ENCODE measurements at regions not wholly inside any gene's neighbourhood (a gene's known extent, or its start where the extent isn't known, plus 50 kb on each side); places are given as distances from the start of the nearest gene placed in this dataset.
A peak's percentile ranks its signal among the peaks of the same experiment; 100 is the strongest.

DNA sequence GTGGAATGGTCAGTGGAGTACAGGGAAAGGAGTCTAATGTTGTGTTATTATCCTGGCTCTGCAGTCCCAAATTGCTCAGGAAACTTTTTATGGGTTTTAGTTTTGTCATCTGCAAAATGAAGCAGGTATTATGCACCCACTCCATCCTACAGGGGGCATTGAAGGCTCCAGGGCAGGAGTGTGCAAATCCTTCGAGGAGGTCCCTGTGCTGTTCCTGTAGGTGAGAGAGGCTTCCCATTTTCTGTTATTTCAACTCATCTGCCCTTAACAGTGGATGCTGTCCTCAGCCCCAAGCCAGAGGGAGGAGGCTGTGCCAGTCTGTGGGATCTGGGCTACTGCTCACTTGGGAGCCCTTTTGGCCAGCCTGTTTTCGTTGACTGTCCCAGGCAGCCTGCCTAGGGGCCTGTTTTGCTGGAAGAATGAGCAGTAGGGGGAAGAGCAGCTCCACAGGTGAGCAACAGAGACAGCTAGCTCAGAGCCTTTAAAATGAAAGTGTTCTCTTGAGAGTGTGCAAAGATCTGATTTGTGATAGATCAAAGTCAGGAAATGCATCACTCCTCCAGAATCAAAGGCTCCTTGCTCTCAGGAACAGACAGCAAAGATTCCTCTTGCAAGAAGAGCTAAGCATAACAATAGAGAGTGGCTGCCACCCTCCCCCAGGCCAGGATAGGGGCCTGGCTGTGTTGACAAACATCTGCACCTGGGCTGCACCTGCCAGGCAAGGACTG, 317.6 kb upstream of the PROX1 start:
- TF ChIP-seq CTCF (IDR thresholded peaks at IDR 0.05; ENCODE audit: extremely low read depth, low read depth, low read length) = no peak
- Histone ChIP-seq H3K36me3 (ENCODE audit: insufficient read depth, low read length) (no peaks in the 10 kb centered on the region), H4K20me1 (ENCODE audit: insufficient read depth, low read length) (no peaks in the 10 kb centered on the region), H3K4me3 (ENCODE audit: insufficient read depth, low read length) (no peak overlapping the region), H2AFZ (ENCODE audit: low read length) (no peak overlapping the region), H3K4me2 (ENCODE audit: insufficient read depth, low read length) (no peak overlapping the region), H3K27ac (ENCODE audit: low read depth, low read length) (no peak overlapping the region), H3K9me3 (ENCODE audit: low read depth, low read length) (no peaks in the 10 kb centered on the region), H3K79me2 (ENCODE audit: insufficient read depth, low read length) (no peaks in the 10 kb centered on the region), H3K27me3 (ENCODE audit: insufficient read depth, low read length) (no peaks in the 10 kb centered on the region), H3K4me1 (ENCODE audit: insufficient read depth, low read length) (no peaks in the 10 kb centered on the region)
- DNase-seq (ENCODE audit: insufficient read length, low spot score, missing footprints) = no peak

GRCh38 chr1:213670692-213671023, 317.1 kb upstream of the PROX1 start:
- Histone ChIP-seq H3K9me3 (ENCODE audit: low read depth, low read length) (no peaks in the 10 kb centered on the region), H2AFZ (ENCODE audit: low read length) (no peak overlapping the region), H3K36me3 (ENCODE audit: insufficient read depth, low read length) (no peaks in the 10 kb centered on the region), H3K4me1 (ENCODE audit: insufficient read depth, low read length) (no peaks in the 10 kb centered on the region), H3K79me2 (ENCODE audit: insufficient read depth, low read length) (no peaks in the 10 kb centered on the region), H4K20me1 (ENCODE audit: insufficient read depth, low read length) (no peaks in the 10 kb centered on the region), H3K4me3 (ENCODE audit: insufficient read depth, low read length) (no peak overlapping the region), H3K4me2 (ENCODE audit: insufficient read depth, low read length) (no peak overlapping the region), H3K27ac (ENCODE audit: low read depth, low read length) (no peak overlapping the region), H3K27me3 (ENCODE audit: insufficient read depth, low read length) (no peaks in the 10 kb centered on the region)
- DNase-seq (ENCODE audit: insufficient read length, low spot score, missing footprints) = no peak
- no peak for TF ChIP-seq CTCF (IDR thresholded peaks at IDR 0.05; ENCODE audit: extremely low read depth, low read depth, low read length)

GRCh38 chr1:213675043-213675442, 312.7 kb upstream of the PROX1 start:
- Histone ChIP-seq H3K4me1 (ENCODE audit: insufficient read depth, low read length) (no peaks in the 10 kb centered on the region), H4K20me1 (ENCODE audit: insufficient read depth, low read length) (no peaks in the 10 kb centered on the region), H3K79me2 (ENCODE audit: insufficient read depth, low read length) (no peaks in the 10 kb centered on the region), H2AFZ (ENCODE audit: low read length) (no peak overlapping the region), H3K27ac (ENCODE audit: low read depth, low read length) (no peak overlapping the region), H3K9me3 (ENCODE audit: low read depth, low read length) (no peaks in the 10 kb centered on the region), H3K27me3 (ENCODE audit: insufficient read depth, low read length) (no peaks in the 10 kb centered on the region), H3K36me3 (ENCODE audit: insufficient read depth, low read length) (no peaks in the 10 kb centered on the region), H3K4me3 (ENCODE audit: insufficient read depth, low read length) (no peak overlapping the region), H3K4me2 (ENCODE audit: insufficient read depth, low read length) (no peak overlapping the region)
- no peak for DNase-seq (ENCODE audit: insufficient read length, low spot score, missing footprints)
- no peak for TF ChIP-seq CTCF (IDR thresholded peaks at IDR 0.05; ENCODE audit: extremely low read depth, low read depth, low read length)

- no peaks in the 10 kb centered on the region for H3K27me3 ChIP-seq (ENCODE audit: insufficient read depth, low read length)
- no peaks in the 10 kb centered on the region for H3K9me3 ChIP-seq (ENCODE audit: low read depth, low read length)
- H2AFZ ChIP-seq (ENCODE audit: low read length) = no peak overlapping the region
- TF ChIP-seq CTCF (IDR thresholded peaks at IDR 0.05; ENCODE audit: extremely low read depth, low read depth, low read length) = no peak
- peak; percentile 60 for DNase-seq (ENCODE audit: insufficient read length, low spot score, missing footprints)
- H3K36me3 ChIP-seq (ENCODE audit: insufficient read depth, low read length) = no peaks in the 10 kb centered on the region
- no peaks in the 10 kb centered on the region for H4K20me1 ChIP-seq (ENCODE audit: insufficient read depth, low read length)
- H3K4me3 ChIP-seq (ENCODE audit: insufficient read depth, low read length) = no peak overlapping the region
- H3K79me2 ChIP-seq (ENCODE audit: insufficient read depth, low read length) = no peaks in the 10 kb centered on the region
- H3K4me2 ChIP-seq (ENCODE audit: insufficient read depth, low read length) = no peak overlapping the region
- H3K27ac ChIP-seq (ENCODE audit: low read depth, low read length) = no peak overlapping the region
- no peaks in the 10 kb centered on the region for H3K4me1 ChIP-seq (ENCODE audit: insufficient read depth, low read length)
These were observed 311.0 kb upstream of the PROX1 start for GRCh38 chr1:213676736-213677135.
